NCI-H1436 treated with DMSO at 0.1 percent for 48 hours (cell line): ENCODE measurements at regions not wholly inside any gene's neighbourhood (a gene's known extent, or its start where the extent isn't known, plus 50 kb on each side); places are given as distances from the start of the nearest gene placed in this dataset.

ENCODE experiments used
- DNase-seq: peaks from one replicate; lab custom pipeline; 2025; lab: John Stamatoyannopoulos, UW

GRCh38 chr13:73966331-73966730 lies 167.9 kb downstream of the KLF12 start:
- DNase-seq, result no peak

- no peak for DNase-seq
Measured at GRCh38 chr13:73962284-73962683, 171.9 kb downstream of the KLF12 start.

DNA sequence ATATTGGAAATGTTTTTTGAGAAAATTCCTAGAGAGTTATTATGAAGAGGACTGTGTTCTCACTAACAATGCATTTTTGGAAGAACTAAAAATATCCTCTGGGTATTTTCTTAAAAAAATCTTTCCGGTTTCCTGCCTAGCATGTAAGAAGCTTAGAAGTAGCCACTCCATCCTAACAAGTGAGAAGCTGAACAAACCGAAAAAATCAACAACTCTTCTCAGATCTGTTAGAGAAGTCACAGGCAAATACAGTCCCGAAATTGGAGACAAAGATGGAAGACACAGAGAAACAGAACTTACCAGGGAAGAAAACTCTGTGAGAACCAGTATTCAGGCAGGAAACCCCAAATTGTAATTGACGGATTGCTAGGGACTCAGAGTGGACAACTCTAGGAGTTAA lies 173.0 kb downstream of the KLF12 start:
- DNase-seq, result no peak

GRCh38 chr13:73960474-73960873 lies 173.7 kb downstream of the KLF12 start:
- DNase-seq, result no peak

GRCh38 chr13:73958657-73959397 lies 175.4 kb downstream of the KLF12 start:
- no peak for DNase-seq

DNA sequence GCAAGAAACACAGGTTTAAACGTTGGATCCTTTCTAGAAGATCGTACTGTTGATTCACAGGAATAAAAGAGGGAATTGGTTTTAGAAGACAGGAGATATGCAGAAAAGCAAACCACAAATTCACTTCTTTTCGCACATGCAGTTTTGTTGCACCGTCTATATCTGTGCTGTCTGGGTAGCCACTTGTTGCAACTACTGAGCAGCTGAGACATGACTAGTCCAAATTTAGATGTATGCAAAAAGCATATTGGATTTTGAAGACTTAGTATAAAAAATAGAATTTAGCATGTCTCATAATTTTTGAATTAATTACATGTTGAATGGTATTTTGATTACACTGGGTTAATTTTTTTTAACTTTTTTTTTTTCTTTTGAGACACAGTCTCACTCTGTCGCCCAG lies 176.3 kb downstream of the KLF12 start:
- no peak for DNase-seq

GRCh38 chr13:73956795-73957408 lies 177.3 kb downstream of the KLF12 start:
- DNase-seq, result no peak

DNA sequence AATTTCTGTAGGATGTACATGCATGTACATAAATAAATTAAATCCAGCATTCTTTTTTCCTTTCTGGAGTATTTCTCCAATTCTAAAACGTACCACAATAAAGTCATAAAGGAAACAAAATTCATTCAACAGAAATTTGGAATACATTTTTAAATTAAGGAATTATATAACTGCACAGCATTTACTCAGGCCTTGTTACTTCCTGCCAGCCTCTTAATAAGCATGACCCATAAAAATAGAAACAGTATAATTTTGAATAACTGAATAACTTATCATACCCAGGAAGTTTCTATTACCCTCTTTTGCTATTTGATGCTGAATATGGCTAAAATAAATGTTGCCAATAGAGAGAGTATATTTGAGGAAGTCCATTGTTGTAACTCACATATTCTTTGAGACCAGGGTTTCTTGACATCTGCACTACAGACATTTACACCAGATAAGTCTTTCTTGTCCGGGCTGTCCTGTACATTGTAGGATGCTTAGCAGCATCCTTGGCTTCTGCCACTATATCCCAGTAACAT lies 178.2 kb downstream of the KLF12 start:
- no peak for DNase-seq

DNA sequence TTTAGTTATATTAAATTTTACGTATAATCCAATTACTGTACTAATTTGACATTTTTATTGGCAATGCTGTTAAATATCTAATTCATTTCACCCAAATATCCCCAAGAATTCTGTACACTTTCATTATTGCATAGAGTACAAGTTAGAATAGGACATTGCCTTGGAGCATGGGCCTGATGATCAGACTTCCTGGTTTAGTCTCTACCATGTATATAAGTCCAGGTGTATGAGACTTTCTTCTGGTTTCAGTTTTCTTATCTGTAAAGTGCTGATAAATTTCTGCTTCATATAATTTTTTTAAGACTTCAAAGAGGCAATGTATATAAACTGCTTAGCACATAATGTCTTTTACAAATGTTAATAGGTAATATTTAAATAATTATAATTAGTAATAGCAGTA lies 179.4 kb downstream of the KLF12 start:
- no peak for DNase-seq

DNA sequence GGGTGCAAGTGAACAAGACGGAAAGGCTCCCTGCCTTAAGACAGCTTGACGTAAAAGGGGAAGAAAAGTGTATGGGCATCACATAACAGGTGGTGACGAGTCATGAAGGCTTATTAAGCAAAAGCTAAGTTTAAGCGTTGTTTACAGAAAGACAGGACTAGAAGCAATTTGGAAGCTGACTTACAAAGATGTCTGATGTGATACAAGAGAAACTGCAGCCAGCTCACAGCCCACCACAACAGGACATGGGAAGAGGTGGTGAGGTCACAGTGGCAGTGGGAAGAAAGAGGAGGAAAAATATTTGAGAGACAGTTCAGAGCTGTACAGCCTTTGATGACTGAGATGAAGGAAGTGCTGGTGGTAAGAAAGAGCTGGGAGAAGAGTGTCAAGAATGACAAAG lies 181.6 kb downstream of the KLF12 start:
- no peak for DNase-seq

GRCh38 chr13:73948848-73949529 lies 185.2 kb downstream of the KLF12 start:
- no peak for DNase-seq

DNA sequence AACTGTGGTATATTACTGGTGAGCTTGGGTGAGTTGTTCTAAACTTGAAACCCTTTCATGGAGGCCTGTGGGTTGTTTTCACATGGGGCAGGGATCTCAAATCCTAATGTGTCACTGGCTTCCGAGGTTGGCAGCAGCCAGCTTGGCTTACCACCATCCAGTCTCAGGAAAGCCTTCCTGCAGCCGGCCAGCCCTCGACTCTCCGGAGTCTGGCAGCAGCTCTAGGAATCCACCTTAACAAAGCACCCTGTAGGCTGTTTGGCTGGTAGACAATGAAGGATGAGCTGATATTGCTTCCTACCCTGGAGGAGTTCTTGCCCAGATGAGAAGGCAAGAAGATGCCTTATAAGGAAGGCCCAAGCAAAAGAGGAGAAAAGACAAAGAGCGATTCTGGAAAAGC lies 188.3 kb downstream of the KLF12 start:
- no peak for DNase-seq

DNA sequence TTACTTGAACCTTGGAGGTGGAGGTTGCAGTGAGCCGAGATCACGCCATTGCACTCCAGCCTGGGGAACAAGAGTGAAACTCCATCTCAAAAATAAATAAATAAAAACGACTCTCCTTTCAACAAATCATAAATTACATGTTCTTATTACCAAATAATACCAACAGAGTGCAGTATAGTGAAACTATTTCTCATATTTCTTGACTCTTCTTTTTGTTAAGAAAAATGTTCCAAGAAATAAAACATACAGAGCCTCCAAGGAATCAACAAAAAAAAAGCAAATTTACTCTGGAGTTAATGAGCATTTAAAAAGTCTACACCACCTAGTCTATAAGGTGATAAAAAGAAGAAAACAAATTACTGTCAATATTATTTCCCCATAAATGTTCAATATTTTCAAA lies 188.8 kb downstream of the KLF12 start:
- DNase-seq, result no peak

- no peak for DNase-seq
Measured at GRCh38 chr13:73943965-73944233, 190.3 kb downstream of the KLF12 start.

DNA sequence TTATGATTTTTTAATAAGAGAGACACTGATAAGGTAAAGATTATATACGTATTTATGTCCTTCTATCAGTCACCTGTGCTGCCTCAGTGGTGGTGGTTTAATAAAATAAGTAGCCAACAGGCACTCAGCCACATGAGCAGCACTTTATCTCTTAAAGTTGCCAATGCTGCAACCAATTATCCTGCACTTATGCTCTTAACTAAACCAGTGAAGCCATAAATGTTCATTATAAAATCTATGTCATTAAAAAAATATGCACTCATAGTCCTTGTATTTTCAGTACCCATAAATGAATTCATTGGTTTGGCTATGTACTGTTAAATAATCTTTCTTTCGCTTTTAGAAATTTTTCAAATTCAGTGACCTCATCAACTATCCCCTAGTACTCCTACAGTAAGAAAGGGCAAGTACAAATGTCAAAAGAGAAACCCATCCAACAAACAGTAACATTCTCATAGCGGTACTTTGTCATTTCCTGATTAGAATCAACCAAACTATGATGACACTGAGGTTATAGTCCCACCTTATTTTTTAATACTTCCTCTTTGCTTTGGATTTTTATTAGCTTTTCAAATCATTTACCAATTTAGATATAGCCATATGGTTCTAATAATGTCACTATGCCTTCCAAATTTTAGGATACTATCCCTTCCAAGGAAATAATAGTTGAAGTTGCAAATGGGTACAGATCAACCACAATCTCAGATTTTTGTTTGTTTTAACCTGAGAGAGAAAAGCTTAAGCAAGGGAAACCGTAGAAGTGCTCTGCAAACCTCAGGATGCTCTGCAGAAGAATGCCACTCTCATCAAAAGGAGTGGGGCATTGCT lies 190.9 kb downstream of the KLF12 start:
- no peak for DNase-seq

DNA sequence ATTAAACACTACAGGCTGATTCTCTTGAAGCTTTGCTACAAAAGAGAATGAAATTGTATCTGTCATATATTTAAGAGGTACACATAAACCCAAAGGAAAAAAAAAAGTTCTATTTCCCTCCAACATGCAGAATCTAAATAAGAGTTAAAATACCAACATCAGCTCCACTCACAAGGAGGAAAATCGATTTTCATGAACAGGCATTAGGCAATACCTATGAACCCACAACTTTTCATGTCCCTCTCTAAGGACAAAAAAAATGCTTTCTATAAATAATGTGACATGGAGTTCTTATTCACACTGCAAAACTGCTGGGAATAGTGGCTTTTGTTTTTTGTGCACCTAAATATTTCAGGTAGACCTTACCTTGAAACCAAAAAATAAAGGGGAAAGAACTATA lies 192.5 kb downstream of the KLF12 start:
- no peak for DNase-seq

DNA sequence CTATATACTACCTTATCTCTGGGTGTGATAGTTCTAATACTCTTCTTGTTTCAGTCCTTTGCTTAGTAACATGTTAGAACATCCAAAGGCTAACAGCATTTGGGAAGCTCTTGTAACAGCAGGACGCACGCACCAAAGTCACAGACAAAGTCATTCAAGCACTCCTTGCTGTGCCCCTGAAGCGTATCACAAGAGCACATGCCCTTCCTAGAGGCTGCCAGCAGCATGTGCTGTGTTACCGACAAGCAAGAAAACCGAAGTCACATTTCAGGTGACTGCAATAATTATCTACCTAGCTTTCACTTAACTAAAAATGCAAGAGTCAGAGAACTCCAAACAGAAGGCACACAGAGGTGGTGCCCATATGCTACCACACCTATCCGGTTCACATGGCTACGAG lies 194.1 kb downstream of the KLF12 start:
- no peak for DNase-seq

- DNase-seq, result no peak
Measured at GRCh38 chr13:73939603-73940002, 194.6 kb downstream of the KLF12 start.

DNA sequence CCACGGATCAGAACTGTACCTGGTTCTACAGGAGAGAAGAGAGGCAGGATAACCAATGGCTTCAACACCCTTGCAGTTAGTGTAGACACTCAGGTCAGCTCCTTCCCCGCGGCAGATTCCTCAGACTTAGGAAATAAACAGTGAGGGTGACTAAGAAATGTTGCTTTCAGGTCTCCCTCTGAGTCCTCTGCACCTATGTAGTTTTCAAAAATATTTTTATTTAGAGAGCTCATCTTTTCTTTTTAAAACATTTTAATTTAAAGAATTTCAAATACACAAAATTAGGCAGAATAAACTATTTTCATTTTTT lies 195.2 kb downstream of the KLF12 start:
- DNase-seq, result no peak

DNA sequence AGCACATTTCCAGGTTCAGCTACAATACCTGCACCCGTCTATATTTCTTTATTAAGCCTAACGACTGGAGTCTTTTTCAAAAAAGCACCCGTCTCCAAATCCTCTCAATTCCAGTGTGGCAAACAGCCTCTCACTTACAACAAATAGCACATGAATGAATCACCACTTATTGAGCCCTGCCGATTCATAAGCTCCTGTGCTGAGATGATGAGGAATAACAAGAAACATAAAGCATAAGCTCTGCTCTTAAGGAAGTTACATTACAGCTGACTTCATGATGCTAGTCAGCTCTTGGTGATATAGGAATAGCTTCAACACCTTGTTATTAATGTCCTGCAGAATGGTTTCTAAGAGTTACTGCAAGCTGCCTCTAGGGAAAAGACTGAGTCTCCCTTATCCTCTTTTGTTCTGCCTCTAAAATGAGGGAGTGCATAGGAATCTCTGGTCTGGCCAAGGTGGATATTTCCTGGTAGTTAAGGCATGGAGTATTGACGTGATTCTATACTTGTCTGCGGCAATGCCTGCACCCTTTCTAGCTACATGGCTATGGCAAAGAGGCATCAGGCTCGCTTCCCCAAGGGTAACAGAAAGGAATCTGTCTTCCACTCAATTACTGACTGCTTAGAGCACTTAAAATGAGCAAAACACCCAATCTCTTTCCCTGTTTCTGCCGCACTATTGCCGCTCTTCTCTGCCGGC lies 195.7 kb downstream of the KLF12 start:
- DNase-seq, result no peak

GRCh38 chr13:73937441-73937840 lies 196.8 kb downstream of the KLF12 start:
- no peak for DNase-seq

DNA sequence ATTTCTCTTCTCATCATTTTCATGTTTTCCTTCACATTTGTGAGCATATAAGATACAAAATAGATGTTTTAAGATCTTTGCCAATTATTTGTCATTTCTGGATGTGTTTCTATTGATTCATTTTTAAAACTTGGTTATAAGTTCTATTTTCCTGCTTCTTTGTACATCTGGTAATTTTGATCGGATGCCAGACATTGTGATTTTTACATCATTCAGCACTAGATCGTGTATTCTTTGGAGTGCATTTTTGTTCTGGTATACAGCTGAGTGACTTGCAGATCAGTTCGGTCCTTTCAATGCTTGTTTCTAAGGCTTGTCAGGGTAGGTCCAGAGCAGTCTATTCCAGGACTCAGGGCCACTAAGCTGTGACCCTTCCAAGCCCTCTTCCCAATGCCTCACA lies 198.2 kb downstream of the KLF12 start:
- no peak for DNase-seq
